ENCODE measurements at regions not wholly inside any gene's neighbourhood (a gene's known extent, or its start where the extent isn't known, plus 50 kb on each side); places are given as distances from the start of the nearest gene placed in this dataset.

GRCh38 chr12:43087195-43088091 is 464.6 kb downstream of the ADAMTS20 start:
- WGBS, 2 donors, result 87 to 88% methylated on average over 3 of the region's 3 CpGs
- Histone ChIP-seq H3K27ac (ENCODE audit: low read depth in 1 of 2, low read length in 1 of 2) (no peak overlapping the region), H3K27me3 (ENCODE audit: control insufficient read depth in 3 of 3, insufficient read depth in 3 of 3, low read length in 2 of 3) (no peaks in the 10 kb centered on the region), H3K4me1 (ENCODE audit: control insufficient read depth in 5 of 5, insufficient read depth in 5 of 5, low read length in 5 of 5) (no peaks in the 10 kb centered on the region), H3K36me3 (ENCODE audit: control insufficient read depth in 4 of 4, insufficient read depth in 4 of 4, low read length in 4 of 4) (no peaks in the 10 kb centered on the region), H3K4me3 (no peak overlapping the region), H3K9me3 (ENCODE audit: control insufficient read depth in 4 of 4, insufficient read depth in 3 of 4, low read length in 3 of 4) (peaks cover 0 to 13% (median 3%) of the 10 kb centered on the region in 4 donors), H3K9ac (ENCODE audit: insufficient read depth in 1 of 2, low read length in 2 of 2) (no peak overlapping the region)
- TF ChIP-seq CTCF (IDR thresholded peaks at IDR 0.05; ENCODE audit: control extremely low read depth, extremely low read depth), result no peak
- ATAC-seq (ENCODE audit: insufficient read depth, low FRiP score) (no peak), DNase-seq (no peak)

GRCh38 chr12:43079476-43079875 is 472.5 kb downstream of the ADAMTS20 start:
- Histone ChIP-seq H3K27me3 (ENCODE audit: control insufficient read depth in 3 of 3, insufficient read depth in 3 of 3, low read length in 2 of 3) (no peaks in the 10 kb centered on the region), H3K9ac (ENCODE audit: insufficient read depth in 1 of 2, low read length in 2 of 2) (no peak overlapping the region), H3K9me3 (ENCODE audit: control insufficient read depth in 4 of 4, insufficient read depth in 3 of 4, low read length in 3 of 4) (no peaks in the 10 kb centered on the region), H3K4me3 (no peak overlapping the region), H3K36me3 (ENCODE audit: control insufficient read depth in 4 of 4, insufficient read depth in 4 of 4, low read length in 4 of 4) (no peaks in the 10 kb centered on the region), H3K27ac (ENCODE audit: low read depth in 1 of 2, low read length in 1 of 2) (no peak overlapping the region), H3K4me1 (ENCODE audit: control insufficient read depth in 5 of 5, insufficient read depth in 5 of 5, low read length in 5 of 5) (no peaks in the 10 kb centered on the region)
- TF ChIP-seq CTCF (IDR thresholded peaks at IDR 0.05; ENCODE audit: control extremely low read depth, extremely low read depth), result no peak
- no peak for ATAC-seq (ENCODE audit: insufficient read depth, low FRiP score)
- no peak for DNase-seq

- no peak for TF ChIP-seq CTCF (IDR thresholded peaks at IDR 0.05; ENCODE audit: control extremely low read depth, extremely low read depth)
- ATAC-seq (ENCODE audit: insufficient read depth, low FRiP score) (no peak), DNase-seq (no peak)
- no peak overlapping the region for H3K27ac ChIP-seq (ENCODE audit: low read depth in 1 of 2, low read length in 1 of 2)
- H3K4me1 ChIP-seq (ENCODE audit: control insufficient read depth in 5 of 5, insufficient read depth in 5 of 5, low read length in 5 of 5), result no peaks in the 10 kb centered on the region
- WGBS, 2 donors, result 55 to 71% methylated on average over 3 of the region's 3 CpGs
- H3K27me3 ChIP-seq (ENCODE audit: control insufficient read depth in 3 of 3, insufficient read depth in 3 of 3, low read length in 2 of 3), result no peaks in the 10 kb centered on the region
- no peak overlapping the region for H3K9ac ChIP-seq (ENCODE audit: insufficient read depth in 1 of 2, low read length in 2 of 2)
- H3K4me3 ChIP-seq, result no peak overlapping the region
- no peaks in the 10 kb centered on the region for H3K36me3 ChIP-seq (ENCODE audit: control insufficient read depth in 4 of 4, insufficient read depth in 4 of 4, low read length in 4 of 4)
- H3K9me3 ChIP-seq (ENCODE audit: control insufficient read depth in 4 of 4, insufficient read depth in 3 of 4, low read length in 3 of 4), result no peaks in the 10 kb centered on the region
Observed at GRCh38 chr12:43078976-43079375, 473.0 kb downstream of the ADAMTS20 start.

Measured in lung (tissue), 11 donors.